ENCODE measurements at regions not wholly inside any gene's neighbourhood (a gene's known extent, or its start where the extent isn't known, plus 50 kb on each side); places are given as distances from the start of the nearest gene placed in this dataset.

DNA sequence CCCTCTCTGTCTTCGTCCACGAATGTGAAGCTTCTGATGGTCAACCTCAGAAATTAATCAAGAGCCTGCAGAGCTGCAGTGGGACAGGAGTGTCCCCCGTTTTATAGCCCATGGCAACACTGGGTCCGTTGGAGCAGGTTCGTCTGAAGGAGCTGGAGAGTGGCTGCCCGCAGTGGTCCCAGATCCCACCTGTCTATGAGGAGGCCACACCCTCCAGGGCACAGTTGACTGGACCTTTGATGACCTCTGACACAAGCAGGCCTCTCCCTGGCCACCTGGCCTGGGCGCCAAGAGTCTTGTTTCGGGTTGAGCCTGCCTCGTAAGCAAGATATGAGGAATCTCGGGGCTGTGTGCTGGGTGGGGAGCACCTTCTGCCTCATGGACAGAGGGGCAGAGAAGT lies 100.7 kb upstream of the SFSWAP start:
- TF ChIP-seq BHLHE40 (IDR thresholded peaks at IDR 0.05; ENCODE audit: low read depth, low read length) (no peak), MAFK (IDR thresholded peaks at IDR 0.05; ENCODE audit: low read depth, low read length) (no peak), POLR2A (IDR thresholded peaks at IDR 0.05; ENCODE audit: low read depth, low read length) (no peak), RFX5 (IDR thresholded peaks at IDR 0.05; ENCODE audit: low read depth, low read length) (no peak), MAZ (IDR thresholded peaks at IDR 0.05; ENCODE audit: borderline replicate concordance, low read depth, low read length) (no peak), FOS (IDR thresholded peaks at IDR 0.05; ENCODE audit: low read depth, low read length) (no peak), CHD1 (IDR thresholded peaks at IDR 0.05; ENCODE audit: low read depth, low read length) (no peak), CEBPB (IDR thresholded peaks at IDR 0.05; ENCODE audit: low read depth, low read length) (no peak), MXI1 (IDR thresholded peaks at IDR 0.05; ENCODE audit: borderline replicate concordance, low read depth, low read length) (no peak)
- TF ChIP-seq, protein P1, sequence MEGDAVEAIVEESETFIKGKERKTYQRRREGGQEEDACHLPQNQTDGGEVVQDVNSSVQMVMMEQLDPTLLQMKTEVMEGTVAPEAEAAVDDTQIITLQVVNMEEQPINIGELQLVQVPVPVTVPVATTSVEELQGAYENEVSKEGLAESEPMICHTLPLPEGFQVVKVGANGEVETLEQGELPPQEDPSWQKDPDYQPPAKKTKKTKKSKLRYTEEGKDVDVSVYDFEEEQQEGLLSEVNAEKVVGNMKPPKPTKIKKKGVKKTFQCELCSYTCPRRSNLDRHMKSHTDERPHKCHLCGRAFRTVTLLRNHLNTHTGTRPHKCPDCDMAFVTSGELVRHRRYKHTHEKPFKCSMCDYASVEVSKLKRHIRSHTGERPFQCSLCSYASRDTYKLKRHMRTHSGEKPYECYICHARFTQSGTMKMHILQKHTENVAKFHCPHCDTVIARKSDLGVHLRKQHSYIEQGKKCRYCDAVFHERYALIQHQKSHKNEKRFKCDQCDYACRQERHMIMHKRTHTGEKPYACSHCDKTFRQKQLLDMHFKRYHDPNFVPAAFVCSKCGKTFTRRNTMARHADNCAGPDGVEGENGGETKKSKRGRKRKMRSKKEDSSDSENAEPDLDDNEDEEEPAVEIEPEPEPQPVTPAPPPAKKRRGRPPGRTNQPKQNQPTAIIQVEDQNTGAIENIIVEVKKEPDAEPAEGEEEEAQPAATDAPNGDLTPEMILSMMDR (conservative IDR thresholded peaks at IDR 0.05; ENCODE audit: low read depth, low read length), result no peak

All from IMR-90 (cell line).